ENCODE measurements at regions not wholly inside any gene's neighbourhood (a gene's known extent, or its start where the extent isn't known, plus 50 kb on each side); places are given as distances from the start of the nearest gene placed in this dataset.
"Not testable (repeated sequence)": the region's sequence is repeated elsewhere in the genome, so short reads cannot be mapped to it uniquely, and the experiment has no call there.

DNA sequence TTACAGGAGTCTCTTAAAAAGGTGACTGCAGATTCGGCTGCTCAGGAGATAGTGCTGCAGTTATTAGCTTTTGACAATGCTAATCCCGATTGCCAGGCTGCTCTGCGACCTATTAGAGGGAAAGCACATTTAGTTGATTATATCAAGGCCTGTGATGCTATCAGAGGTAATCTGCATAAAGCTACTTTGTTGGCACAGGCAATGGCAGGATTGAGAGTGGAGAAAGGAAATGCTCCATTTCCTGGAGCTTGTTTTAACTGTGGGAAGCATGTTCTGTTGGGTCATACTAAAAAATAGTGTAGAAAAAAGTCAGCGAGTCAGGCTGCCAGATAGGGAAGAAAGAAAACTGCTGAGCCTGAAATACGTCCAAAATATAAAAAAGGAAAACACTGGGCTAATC, 98.5 kb upstream of the EIF5 start:
- not testable (repeated sequence) for ATAC-seq

DNA sequence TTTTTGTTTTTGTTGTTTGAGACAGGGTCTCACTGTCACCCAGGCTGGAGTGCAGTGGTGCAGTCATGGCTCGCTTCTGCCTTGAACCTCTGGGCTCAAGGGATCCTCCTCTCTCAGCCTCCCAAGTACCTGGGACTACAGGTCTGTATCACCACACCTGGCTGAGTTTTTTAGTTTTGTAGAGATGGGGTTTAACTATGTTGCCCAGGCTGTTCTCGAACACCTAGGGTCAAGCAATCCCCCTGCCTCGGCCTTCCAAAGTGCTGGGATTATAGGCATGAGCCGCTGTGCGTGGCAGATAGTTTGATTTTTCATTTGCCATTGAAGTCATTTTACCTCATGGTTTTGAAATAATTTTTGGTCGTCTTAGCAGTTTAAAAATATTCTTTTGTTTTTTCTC, 94.3 kb upstream of the EIF5 start:
- ATAC-seq = no peak
- no peak for TF ChIP-seq SNAI2 (CRISPR knock-in tag; IDR thresholded peaks at IDR 0.05)
- TF ChIP-seq, protein P1, sequence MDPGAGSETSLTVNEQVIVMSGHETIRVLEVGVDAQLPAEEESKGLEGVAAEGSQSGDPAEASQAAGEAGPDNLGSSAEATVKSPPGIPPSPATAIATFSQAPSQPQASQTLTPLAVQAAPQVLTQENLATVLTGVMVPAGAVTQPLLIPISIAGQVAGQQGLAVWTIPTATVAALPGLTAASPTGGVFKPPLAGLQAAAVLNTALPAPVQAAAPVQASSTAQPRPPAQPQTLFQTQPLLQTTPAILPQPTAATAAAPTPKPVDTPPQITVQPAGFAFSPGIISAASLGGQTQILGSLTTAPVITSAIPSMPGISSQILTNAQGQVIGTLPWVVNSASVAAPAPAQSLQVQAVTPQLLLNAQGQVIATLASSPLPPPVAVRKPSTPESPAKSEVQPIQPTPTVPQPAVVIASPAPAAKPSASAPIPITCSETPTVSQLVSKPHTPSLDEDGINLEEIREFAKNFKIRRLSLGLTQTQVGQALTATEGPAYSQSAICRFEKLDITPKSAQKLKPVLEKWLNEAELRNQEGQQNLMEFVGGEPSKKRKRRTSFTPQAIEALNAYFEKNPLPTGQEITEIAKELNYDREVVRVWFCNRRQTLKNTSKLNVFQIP (CRISPR knock-in tag; IDR thresholded peaks at IDR 0.05; ENCODE audit: borderline replicate concordance, low read depth) = no peak
- no peak for TF ChIP-seq CSDC2 (CRISPR knock-in tag; IDR thresholded peaks at IDR 0.05)
- no peak for TF ChIP-seq TOX (CRISPR knock-in tag; IDR thresholded peaks at IDR 0.05; ENCODE audit: borderline replicate concordance)
- TF ChIP-seq, protein P2, sequence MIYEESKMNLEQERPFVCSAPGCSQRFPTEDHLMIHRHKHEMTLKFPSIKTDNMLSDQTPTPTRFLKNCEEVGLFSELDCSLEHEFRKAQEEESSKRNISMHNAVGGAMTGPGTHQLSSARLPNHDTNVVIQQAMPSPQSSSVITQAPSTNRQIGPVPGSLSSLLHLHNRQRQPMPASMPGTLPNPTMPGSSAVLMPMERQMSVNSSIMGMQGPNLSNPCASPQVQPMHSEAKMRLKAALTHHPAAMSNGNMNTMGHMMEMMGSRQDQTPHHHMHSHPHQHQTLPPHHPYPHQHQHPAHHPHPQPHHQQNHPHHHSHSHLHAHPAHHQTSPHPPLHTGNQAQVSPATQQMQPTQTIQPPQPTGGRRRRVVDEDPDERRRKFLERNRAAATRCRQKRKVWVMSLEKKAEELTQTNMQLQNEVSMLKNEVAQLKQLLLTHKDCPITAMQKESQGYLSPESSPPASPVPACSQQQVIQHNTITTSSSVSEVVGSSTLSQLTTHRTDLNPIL (CRISPR knock-in tag; IDR thresholded peaks at IDR 0.05; ENCODE audit: low read depth) = no peak
- TF ChIP-seq ESRRG (CRISPR knock-in tag; IDR thresholded peaks at IDR 0.05) = no peak
- no peak for TF ChIP-seq BACH2 (CRISPR knock-in tag; IDR thresholded peaks at IDR 0.05; ENCODE audit: borderline replicate concordance)
- no peak for TF ChIP-seq OSR1 (CRISPR knock-in tag; IDR thresholded peaks at IDR 0.05)
- TF ChIP-seq ZNF8 (CRISPR knock-in tag; IDR thresholded peaks at IDR 0.05) = no peak
- TF ChIP-seq PPARA (CRISPR knock-in tag; IDR thresholded peaks at IDR 0.05; ENCODE audit: borderline replicate concordance) = no peak
- no peak for TF ChIP-seq ZC3H10 (CRISPR knock-in tag; IDR thresholded peaks at IDR 0.05)
- TF ChIP-seq, protein P3, sequence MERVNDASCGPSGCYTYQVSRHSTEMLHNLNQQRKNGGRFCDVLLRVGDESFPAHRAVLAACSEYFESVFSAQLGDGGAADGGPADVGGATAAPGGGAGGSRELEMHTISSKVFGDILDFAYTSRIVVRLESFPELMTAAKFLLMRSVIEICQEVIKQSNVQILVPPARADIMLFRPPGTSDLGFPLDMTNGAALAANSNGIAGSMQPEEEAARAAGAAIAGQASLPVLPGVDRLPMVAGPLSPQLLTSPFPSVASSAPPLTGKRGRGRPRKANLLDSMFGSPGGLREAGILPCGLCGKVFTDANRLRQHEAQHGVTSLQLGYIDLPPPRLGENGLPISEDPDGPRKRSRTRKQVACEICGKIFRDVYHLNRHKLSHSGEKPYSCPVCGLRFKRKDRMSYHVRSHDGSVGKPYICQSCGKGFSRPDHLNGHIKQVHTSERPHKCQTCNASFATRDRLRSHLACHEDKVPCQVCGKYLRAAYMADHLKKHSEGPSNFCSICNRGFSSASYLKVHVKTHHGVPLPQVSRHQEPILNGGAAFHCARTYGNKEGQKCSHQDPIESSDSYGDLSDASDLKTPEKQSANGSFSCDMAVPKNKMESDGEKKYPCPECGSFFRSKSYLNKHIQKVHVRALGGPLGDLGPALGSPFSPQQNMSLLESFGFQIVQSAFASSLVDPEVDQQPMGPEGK (CRISPR knock-in tag; IDR thresholded peaks at IDR 0.05; ENCODE audit: borderline replicate concordance) = no peak
- TF ChIP-seq ZFP30 (CRISPR knock-in tag; IDR thresholded peaks at IDR 0.05) = no peak
- TF ChIP-seq, protein P4, sequence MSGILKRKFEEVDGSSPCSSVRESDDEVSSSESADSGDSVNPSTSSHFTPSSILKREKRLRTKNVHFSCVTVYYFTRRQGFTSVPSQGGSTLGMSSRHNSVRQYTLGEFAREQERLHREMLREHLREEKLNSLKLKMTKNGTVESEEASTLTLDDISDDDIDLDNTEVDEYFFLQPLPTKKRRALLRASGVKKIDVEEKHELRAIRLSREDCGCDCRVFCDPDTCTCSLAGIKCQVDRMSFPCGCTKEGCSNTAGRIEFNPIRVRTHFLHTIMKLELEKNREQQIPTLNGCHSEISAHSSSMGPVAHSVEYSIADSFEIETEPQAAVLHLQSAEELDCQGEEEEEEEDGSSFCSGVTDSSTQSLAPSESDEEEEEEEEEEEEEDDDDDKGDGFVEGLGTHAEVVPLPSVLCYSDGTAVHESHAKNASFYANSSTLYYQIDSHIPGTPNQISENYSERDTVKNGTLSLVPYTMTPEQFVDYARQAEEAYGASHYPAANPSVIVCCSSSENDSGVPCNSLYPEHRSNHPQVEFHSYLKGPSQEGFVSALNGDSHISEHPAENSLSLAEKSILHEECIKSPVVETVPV (CRISPR knock-in tag; IDR thresholded peaks at IDR 0.05) = no peak
- TF ChIP-seq ISL1 (CRISPR knock-in tag; IDR thresholded peaks at IDR 0.05) = no peak
- TF ChIP-seq ARNTL (CRISPR knock-in tag; IDR thresholded peaks at IDR 0.05; ENCODE audit: borderline replicate concordance, low read depth) = no peak
- TF ChIP-seq GLIS3 (CRISPR knock-in tag; IDR thresholded peaks at IDR 0.05) = no peak

More for the DNA sequence above, 98.5 kb upstream of the EIF5 start:
- TF ChIP-seq TCF4 (CRISPR knock-in tag; IDR thresholded peaks at IDR 0.05; ENCODE audit: borderline replicate concordance) = peak; percentile 35; the same call in 1 of the 2 replicates

DNA sequence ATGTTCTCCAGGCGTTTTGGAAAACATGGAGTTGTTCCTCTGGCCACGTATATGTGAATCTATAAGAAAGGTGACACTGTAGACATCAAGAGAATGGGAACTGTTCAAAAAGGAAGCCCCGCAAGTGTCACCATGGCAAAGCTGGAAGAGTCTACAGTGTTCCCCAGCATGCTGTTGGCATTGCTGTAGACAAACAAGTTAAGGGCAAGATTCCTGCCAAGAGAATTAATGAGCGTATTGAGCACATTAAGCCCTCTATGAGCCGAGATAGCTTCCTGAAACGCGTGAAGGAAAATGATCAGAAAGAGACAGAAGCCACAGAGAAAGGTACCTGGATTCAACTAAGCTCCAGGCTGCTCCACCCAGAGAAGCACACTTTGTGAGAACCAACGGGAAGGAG, 92.5 kb upstream of the EIF5 start:
- ATAC-seq = no peak
- TF ChIP-seq ZFP30 (CRISPR knock-in tag; IDR thresholded peaks at IDR 0.05) (no peak), OSR1 (CRISPR knock-in tag; IDR thresholded peaks at IDR 0.05) (no peak), RARB (CRISPR knock-in tag; IDR thresholded peaks at IDR 0.05) (no peak), BACH2 (CRISPR knock-in tag; IDR thresholded peaks at IDR 0.05; ENCODE audit: borderline replicate concordance) (no peak), GLIS3 (CRISPR knock-in tag; IDR thresholded peaks at IDR 0.05) (no peak), PPARA (CRISPR knock-in tag; IDR thresholded peaks at IDR 0.05; ENCODE audit: borderline replicate concordance) (no peak), ZNF70 (CRISPR knock-in tag; IDR thresholded peaks at IDR 0.05) (no peak), CSDC2 (CRISPR knock-in tag; IDR thresholded peaks at IDR 0.05) (no peak), ZNF8 (CRISPR knock-in tag; IDR thresholded peaks at IDR 0.05) (no peak), ZFP3 (CRISPR knock-in tag; IDR thresholded peaks at IDR 0.05) (no peak), TCF4 (CRISPR knock-in tag; IDR thresholded peaks at IDR 0.05; ENCODE audit: borderline replicate concordance) (no peak), ESRRG (CRISPR knock-in tag; IDR thresholded peaks at IDR 0.05) (no peak), ARNTL (CRISPR knock-in tag; IDR thresholded peaks at IDR 0.05; ENCODE audit: borderline replicate concordance, low read depth) (no peak)
- TF ChIP-seq, protein P1 (CRISPR knock-in tag; IDR thresholded peaks at IDR 0.05; ENCODE audit: borderline replicate concordance, low read depth) = no peak
- TF ChIP-seq, protein P4 (CRISPR knock-in tag; IDR thresholded peaks at IDR 0.05) = no peak
- TF ChIP-seq, protein P2 (CRISPR knock-in tag; IDR thresholded peaks at IDR 0.05; ENCODE audit: low read depth) = no peak
- TF ChIP-seq, protein P5, sequence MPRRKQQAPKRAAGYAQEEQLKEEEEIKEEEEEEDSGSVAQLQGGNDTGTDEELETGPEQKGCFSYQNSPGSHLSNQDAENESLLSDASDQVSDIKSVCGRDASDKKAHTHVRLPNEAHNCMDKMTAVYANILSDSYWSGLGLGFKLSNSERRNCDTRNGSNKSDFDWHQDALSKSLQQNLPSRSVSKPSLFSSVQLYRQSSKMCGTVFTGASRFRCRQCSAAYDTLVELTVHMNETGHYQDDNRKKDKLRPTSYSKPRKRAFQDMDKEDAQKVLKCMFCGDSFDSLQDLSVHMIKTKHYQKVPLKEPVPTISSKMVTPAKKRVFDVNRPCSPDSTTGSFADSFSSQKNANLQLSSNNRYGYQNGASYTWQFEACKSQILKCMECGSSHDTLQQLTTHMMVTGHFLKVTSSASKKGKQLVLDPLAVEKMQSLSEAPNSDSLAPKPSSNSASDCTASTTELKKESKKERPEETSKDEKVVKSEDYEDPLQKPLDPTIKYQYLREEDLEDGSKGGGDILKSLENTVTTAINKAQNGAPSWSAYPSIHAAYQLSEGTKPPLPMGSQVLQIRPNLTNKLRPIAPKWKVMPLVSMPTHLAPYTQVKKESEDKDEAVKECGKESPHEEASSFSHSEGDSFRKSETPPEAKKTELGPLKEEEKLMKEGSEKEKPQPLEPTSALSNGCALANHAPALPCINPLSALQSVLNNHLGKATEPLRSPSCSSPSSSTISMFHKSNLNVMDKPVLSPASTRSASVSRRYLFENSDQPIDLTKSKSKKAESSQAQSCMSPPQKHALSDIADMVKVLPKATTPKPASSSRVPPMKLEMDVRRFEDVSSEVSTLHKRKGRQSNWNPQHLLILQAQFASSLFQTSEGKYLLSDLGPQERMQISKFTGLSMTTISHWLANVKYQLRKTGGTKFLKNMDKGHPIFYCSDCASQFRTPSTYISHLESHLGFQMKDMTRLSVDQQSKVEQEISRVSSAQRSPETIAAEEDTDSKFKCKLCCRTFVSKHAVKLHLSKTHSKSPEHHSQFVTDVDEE (CRISPR knock-in tag; IDR thresholded peaks at IDR 0.05) = no peak
